Caco-2 (cell line): ENCODE measurements at regions not wholly inside any gene's neighbourhood (a gene's known extent, or its start where the extent isn't known, plus 50 kb on each side); places are given as distances from the start of the nearest gene placed in this dataset.
"Not testable (repeated sequence)": the region's sequence is repeated elsewhere in the genome, so short reads cannot be mapped to it uniquely, and the experiment has no call there.

ENCODE experiments used
- BruUV-seq: library from RNA; stranded (reverse); fragments of 400-500 nt; replicated peaks from 2 replicates; lab custom pipeline; 2021; lab: Mats Ljungman, UMichigan
- CTCF ChIA-PET: fragments of 300-600 bp; sonication (Branson Sonifier 250); formaldehyde crosslinking; loops from one replicate; lab custom pipeline; 2022; ENCODE audit warnings: antibody characterized with exemption; lab: Charles Lee
- POLR2A ChIA-PET: fragments of 300-600 bp; sonication (Branson Sonifier 250); formaldehyde crosslinking; loops from one replicate; lab custom pipeline; 2022; ENCODE audit warnings: antibody characterized with exemption; lab: Charles Lee
- DNase-seq, 2 experiments: peaks; one replicate each; pipeline versions ENCODE4 v3.0.0 to v3.0.0-alpha.2; 2020 to 2022
- H3K27me3 ChIP-seq: replicated peaks from 2 replicates; pipeline ENCODE4 v1.6.0; 2011; ENCODE audit warnings: low read length; ENCODE audit not compliant: control insufficient read depth, insufficient read depth
- H3K36me3 ChIP-seq: 2 replicates; pipeline ENCODE4 v1.5.1; 2011; ENCODE audit warnings: low read length; ENCODE audit not compliant: control insufficient read depth, insufficient read depth
- H3K4me1 ChIP-seq: fragments of 250-450 bp; sonication (Bioruptor Pico); 2 replicates; pipeline ENCODE4 v1.5.1; 2020; ENCODE audit warnings: mild to moderate bottlenecking
- H3K4me3 ChIP-seq: 2 replicates; pipeline ENCODE4 v1.5.1; 2011; ENCODE audit warnings: low read depth, mild to moderate bottlenecking, control low read depth, low read length
- H3K9me3 ChIP-seq: fragments of 250-450 bp; sonication (Bioruptor Pico); 2 replicates; pipeline ENCODE4 v1.5.1; 2020; ENCODE audit warnings: mild to moderate bottlenecking, moderate library complexity
- H3K27ac Mint-ChIP-seq: one replicate; pipeline ENCODE4 v1.8.0; 2022; ENCODE audit warnings: mixed read lengths; ENCODE audit not compliant: unreplicated experiment
- H3K27me3 Mint-ChIP-seq: one replicate; pipeline ENCODE4 v1.8.0; 2022; ENCODE audit warnings: mixed read lengths; ENCODE audit not compliant: insufficient read depth, unreplicated experiment
- H3K36me3 Mint-ChIP-seq: one replicate; pipeline ENCODE4 v1.8.0; 2022; ENCODE audit warnings: mild to moderate bottlenecking, mixed read lengths; ENCODE audit not compliant: insufficient read depth, unreplicated experiment
- H3K4me1 Mint-ChIP-seq: one replicate; pipeline ENCODE4 v1.8.0; 2022; ENCODE audit warnings: low read depth, mixed read lengths; ENCODE audit not compliant: unreplicated experiment
- H3K4me3 Mint-ChIP-seq: one replicate; pipeline ENCODE4 v1.8.0; 2022; ENCODE audit warnings: mild to moderate bottlenecking, moderate library complexity, mixed read lengths; ENCODE audit not compliant: unreplicated experiment
- H3K9me3 Mint-ChIP-seq: one replicate; pipeline ENCODE4 v1.8.0; 2022; ENCODE audit warnings: mixed read lengths; ENCODE audit not compliant: unreplicated experiment
- intact Hi-C: fragments of 100-400 bp; cut with micrococcal nuclease; formaldehyde crosslinking; loops from one replicate; pipeline ENCODE4 v1.10.0; 2022; ENCODE audit not compliant: unreplicated experiment
- TF ChIP-seq, protein P1 (sequence below), 2 experiments: fragments of 200-600 bp in 1 of 2; IDR thresholded peaks; 1 replicate in 1 of 2; 2 replicates in 1 of 2; pipeline versions ENCODE4 v1.5.1 to v1.8.0; 2011 to 2022; ENCODE audit warnings: antibody characterized with exemption in 1 of 2, control low read depth in 1 of 2, inconsistent platforms in 1 of 2, low read depth in 1 of 2, low read length in 1 of 2, mild to moderate bottlenecking in 1 of 2, moderate library complexity in 1 of 2; ENCODE audit not compliant: insufficient read depth in 1 of 2, severe bottlenecking in 1 of 2, unreplicated experiment in 1 of 2

DNA sequence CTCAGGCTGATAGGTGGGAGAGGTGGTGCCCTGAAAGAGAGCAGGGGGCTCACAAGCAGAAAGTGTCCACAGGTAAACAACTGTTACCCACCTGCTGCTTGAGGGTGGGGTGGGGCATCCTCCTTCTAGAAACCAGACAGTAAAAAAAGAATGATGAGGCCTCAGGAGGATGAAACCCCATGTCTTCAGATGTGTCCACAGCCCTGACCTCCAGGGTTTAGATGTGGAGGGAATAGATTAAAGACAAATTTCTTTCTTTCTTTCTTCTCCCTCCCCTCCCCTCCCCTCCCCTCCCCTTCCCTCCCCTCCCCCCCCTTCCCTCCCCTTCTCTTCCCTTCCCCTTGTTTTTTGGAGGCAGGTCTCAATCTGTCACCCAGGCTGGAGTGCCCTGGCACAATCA lies 333.5 kb upstream of the NUPR2 start:
- TF ChIP-seq, protein P1, sequence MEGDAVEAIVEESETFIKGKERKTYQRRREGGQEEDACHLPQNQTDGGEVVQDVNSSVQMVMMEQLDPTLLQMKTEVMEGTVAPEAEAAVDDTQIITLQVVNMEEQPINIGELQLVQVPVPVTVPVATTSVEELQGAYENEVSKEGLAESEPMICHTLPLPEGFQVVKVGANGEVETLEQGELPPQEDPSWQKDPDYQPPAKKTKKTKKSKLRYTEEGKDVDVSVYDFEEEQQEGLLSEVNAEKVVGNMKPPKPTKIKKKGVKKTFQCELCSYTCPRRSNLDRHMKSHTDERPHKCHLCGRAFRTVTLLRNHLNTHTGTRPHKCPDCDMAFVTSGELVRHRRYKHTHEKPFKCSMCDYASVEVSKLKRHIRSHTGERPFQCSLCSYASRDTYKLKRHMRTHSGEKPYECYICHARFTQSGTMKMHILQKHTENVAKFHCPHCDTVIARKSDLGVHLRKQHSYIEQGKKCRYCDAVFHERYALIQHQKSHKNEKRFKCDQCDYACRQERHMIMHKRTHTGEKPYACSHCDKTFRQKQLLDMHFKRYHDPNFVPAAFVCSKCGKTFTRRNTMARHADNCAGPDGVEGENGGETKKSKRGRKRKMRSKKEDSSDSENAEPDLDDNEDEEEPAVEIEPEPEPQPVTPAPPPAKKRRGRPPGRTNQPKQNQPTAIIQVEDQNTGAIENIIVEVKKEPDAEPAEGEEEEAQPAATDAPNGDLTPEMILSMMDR (IDR thresholded peaks at IDR 0.05; ENCODE audit: insufficient read depth in 1 of 2, low read depth in 1 of 2, low read length in 1 of 2, severe bottlenecking in 1 of 2, unreplicated experiment in 1 of 2) = no peak
- Mint-ChIP-seq H3K27me3 (no peaks in the 10 kb centered on the region), H3K36me3 (no peaks in the 10 kb centered on the region), H3K27ac (no peak overlapping the region), H3K9me3 (peaks cover 19% of the 10 kb centered on the region), H3K4me1 (no peaks in the 10 kb centered on the region), H3K4me3 (no peak overlapping the region)
- no peak for DNase-seq
- H3K36me3 ChIP-seq = no peaks in the 10 kb centered on the region
- intact Hi-C loops = no loop called here
- H3K4me3 ChIP-seq = no peak overlapping the region
- BruUV-seq = no TSS peak
- peaks cover 24% of the 10 kb centered on the region for H3K9me3 ChIP-seq
- no peaks in the 10 kb centered on the region for H3K27me3 ChIP-seq
- ChIA-PET POLR2A (no interaction called here), CTCF (no interaction called here)
- no peaks in the 10 kb centered on the region for H3K4me1 ChIP-seq

DNA sequence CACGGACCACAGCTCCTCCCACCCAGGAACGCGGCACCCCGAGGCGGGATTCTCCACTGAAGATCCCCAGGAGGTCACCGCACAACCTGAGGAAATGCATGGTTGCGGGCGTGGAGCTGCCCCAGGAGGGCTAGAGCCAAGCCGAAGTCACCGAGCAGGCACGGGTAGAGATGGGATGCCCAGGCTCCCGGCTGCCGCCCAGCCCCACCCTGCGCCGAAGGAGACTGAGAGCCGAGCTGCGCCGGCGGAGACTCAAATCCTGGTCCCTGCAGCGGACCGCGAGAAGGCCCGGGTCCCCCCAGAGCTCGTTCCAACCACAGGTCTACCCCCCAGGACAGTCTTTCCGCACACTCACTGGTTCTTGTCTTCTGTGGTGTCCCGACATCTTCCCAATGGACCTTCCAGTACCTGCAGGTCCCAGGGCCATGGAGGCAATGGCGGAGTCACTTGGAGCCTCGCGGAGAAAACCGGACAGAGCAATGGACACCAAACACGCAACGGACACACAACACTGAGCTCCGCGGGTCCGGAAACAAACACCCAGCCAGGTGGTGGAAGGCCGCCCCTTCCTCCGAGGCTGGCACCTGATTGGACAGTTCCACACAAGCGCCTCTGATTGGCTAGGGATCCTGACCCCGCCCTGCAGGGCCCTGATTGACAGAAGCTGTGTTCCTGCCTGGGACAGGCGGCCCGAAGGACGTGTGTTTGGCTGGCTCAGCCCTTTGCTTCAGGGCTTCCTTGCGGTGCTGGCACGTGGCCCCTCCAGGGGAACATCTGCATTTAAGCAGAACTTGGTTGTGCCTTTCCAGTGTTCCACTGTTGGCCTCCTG lies 331.9 kb upstream of the NUPR2 start:
- Histone ChIP-seq H3K4me1 (no peaks in the 10 kb centered on the region), H3K9me3 (peaks cover 25% of the 10 kb centered on the region), H3K4me3 (no peak overlapping the region), H3K27me3 (no peaks in the 10 kb centered on the region), H3K36me3 (no peaks in the 10 kb centered on the region)
- H3K4me3 Mint-ChIP-seq = no peak overlapping the region
- H3K27ac Mint-ChIP-seq = no peak overlapping the region
- ChIA-PET CTCF (no interaction called here), POLR2A (no interaction called here)
- DNase-seq = no peak
- H3K4me1 Mint-ChIP-seq = no peaks in the 10 kb centered on the region
- intact Hi-C loops = no loop called here
- no peaks in the 10 kb centered on the region for H3K36me3 Mint-ChIP-seq
- TF ChIP-seq, protein P1 (IDR thresholded peaks at IDR 0.05; ENCODE audit: insufficient read depth in 1 of 2, low read depth in 1 of 2, low read length in 1 of 2, severe bottlenecking in 1 of 2, unreplicated experiment in 1 of 2) = no peak
- peaks cover 30% of the 10 kb centered on the region for H3K9me3 Mint-ChIP-seq
- H3K27me3 Mint-ChIP-seq = no peaks in the 10 kb centered on the region
- no TSS peak for BruUV-seq

DNA sequence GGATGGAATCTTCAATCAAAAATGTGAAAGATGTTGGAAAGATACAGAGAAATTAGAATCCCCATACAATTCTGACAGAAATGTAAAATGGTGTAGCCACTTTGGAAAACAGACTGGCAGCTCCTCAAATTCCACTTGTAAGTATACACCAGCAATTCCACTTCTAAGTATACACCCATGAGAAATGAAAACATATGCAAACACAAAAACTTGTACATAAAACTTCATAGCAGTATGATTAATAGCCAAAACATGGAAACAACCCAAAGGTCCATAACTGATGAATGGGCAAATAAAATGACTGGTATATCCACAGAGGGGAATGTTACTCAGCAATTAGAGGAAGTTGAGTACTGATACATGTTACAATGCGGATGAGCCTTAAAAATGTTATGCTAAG lies 304.3 kb upstream of the NUPR2 start:
- H3K4me3 Mint-ChIP-seq, BruUV-seq, H3K9me3 ChIP-seq, intact Hi-C loops, H3K27ac Mint-ChIP-seq, H3K36me3 Mint-ChIP-seq, H3K27me3 ChIP-seq, POLR2A ChIA-PET, H3K4me1 Mint-ChIP-seq, H3K4me1 ChIP-seq, DNase-seq, H3K4me3 ChIP-seq, H3K27me3 Mint-ChIP-seq, H3K36me3 ChIP-seq, CTCF ChIA-PET: not testable (repeated sequence)
- H3K9me3 Mint-ChIP-seq = peaks cover 21% of the 10 kb centered on the region
